ENCODE measurements at regions not wholly inside any gene's neighbourhood (a gene's known extent, or its start where the extent isn't known, plus 50 kb on each side); places are given as distances from the start of the nearest gene placed in this dataset.

DNA sequence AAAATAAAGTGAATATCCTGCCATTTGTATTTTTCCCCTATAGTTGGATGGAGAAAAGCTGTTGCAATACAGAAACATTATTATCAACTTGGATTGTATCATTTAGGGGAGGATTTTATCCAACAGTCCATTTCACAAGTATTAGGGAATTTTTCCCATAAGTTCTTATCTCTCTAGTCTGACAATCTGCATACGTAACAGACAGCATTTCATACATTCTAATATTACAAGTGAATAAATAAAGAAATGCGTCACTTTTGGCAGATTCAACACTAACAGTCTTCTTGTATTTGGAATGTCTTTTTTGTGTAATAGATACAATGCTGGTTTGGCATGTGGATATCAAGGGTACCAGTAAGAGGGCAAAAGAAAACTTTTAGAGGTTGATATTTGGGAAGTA lies 795.3 kb upstream of the ARRDC4 start:
- no peak overlapping the region for H3K4me3 ChIP-seq (replicated peaks in 1 of 2; ENCODE audit: low read depth in 2 of 2, low read length in 2 of 2)
- peak in 1 of 2 donors; percentile 1 for DNase-seq (ENCODE audit: low read depth in 2 of 2)
- TF ChIP-seq, protein P1, sequence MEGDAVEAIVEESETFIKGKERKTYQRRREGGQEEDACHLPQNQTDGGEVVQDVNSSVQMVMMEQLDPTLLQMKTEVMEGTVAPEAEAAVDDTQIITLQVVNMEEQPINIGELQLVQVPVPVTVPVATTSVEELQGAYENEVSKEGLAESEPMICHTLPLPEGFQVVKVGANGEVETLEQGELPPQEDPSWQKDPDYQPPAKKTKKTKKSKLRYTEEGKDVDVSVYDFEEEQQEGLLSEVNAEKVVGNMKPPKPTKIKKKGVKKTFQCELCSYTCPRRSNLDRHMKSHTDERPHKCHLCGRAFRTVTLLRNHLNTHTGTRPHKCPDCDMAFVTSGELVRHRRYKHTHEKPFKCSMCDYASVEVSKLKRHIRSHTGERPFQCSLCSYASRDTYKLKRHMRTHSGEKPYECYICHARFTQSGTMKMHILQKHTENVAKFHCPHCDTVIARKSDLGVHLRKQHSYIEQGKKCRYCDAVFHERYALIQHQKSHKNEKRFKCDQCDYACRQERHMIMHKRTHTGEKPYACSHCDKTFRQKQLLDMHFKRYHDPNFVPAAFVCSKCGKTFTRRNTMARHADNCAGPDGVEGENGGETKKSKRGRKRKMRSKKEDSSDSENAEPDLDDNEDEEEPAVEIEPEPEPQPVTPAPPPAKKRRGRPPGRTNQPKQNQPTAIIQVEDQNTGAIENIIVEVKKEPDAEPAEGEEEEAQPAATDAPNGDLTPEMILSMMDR (IDR thresholded peaks at IDR 0.05; ENCODE audit: low read depth, low read length), result no peak

DNA sequence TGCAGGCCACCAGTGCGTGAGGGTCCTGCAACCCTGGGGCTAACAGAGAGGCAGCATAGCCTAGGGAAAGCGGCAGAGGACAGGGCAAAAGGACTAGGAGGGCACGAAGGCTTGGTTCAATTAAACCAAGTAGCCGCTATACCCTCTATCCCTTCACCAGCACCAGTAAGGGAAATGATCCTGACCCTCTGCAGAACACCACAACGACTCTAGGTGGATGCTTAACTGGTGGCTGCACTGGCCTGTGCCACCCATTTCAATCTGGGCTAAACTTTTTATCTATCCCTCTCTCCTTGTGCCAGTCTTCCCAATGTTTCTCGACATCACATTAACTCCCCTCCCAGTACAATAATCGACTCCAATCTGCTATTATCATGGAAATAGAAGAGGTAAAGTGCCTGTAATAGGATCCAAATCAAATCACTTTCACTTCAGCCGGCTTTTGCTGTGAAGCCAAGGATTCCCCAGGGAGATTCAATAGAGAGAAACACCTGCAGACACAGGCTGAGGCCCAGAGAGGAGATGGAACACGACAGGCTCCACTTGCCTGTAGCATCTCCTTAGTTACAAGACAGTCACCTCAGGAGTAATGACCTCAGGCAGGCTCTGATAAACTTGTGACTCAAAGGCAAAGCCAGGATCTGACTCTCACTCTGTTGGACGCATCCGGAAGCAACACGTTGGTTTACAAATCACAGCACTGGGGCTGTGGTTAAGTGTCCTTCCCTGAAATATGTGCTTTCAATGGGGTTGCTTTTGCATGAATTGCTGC lies 791.6 kb upstream of the ARRDC4 start:
- TF ChIP-seq, protein P1 (IDR thresholded peaks at IDR 0.05; ENCODE audit: low read depth, low read length), result no peak
- DNase-seq (ENCODE audit: low read depth in 2 of 2), result no peak
- no peak overlapping the region for H3K4me3 ChIP-seq (replicated peaks in 1 of 2; ENCODE audit: low read depth in 2 of 2, low read length in 2 of 2)

DNA sequence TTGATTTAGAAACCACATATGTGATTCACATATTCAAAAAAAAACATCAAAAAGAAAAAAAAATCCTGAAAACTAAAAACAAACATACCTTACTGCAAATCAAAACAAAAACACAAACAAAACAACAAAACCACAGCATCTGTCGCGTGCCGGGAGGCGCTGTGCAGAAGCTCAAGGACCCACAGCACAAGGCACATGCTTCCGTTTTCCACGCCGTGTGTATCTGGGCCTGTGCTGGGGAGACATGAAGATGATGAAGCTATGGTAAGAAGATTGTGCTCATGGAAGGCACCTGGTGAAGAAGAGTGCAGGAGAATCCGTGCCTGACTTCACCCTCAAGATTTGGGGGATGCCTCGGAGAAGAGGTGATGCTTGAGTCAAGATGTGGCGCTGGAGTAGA lies 788.9 kb upstream of the ARRDC4 start:
- no peak overlapping the region for H3K4me3 ChIP-seq (replicated peaks in 1 of 2; ENCODE audit: low read depth in 2 of 2, low read length in 2 of 2)
- no peak for DNase-seq (ENCODE audit: low read depth in 2 of 2)
- TF ChIP-seq, protein P1 (IDR thresholded peaks at IDR 0.05; ENCODE audit: low read depth, low read length), result no peak

DNA sequence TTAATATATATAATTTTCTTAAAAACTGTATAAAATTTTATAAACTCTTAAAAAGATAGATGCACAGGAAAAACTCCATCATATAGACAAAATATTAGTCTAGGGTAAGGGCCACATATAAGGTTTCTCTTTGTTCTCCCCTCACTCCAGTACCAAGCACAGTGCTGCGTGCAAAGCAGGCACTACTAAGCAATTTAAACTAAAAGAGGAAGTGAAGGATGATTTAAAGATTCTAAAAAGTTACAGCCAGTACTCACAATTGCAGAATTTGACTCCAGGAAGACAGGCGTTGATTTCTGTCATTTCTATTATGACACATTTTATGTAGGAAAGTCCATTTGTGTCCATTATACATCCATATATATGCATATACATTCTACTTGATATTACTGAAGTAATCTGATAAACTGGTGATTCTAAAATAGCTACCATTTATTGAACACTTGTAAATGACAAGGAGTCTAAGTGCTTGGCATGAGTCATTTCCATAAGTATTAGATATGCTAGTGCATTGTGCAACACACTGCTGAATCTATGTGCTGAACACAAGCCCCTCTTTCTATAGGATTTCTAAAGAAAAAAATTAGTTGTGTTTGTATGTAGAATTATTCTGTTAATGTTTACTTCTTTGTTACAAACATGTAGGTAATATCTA lies 785.5 kb upstream of the ARRDC4 start:
- TF ChIP-seq, protein P1 (IDR thresholded peaks at IDR 0.05; ENCODE audit: low read depth, low read length), result no peak
- H3K4me3 ChIP-seq (replicated peaks in 1 of 2; ENCODE audit: low read depth in 2 of 2, low read length in 2 of 2), result no peak overlapping the region
- DNase-seq (ENCODE audit: low read depth in 2 of 2), result no peak

DNA sequence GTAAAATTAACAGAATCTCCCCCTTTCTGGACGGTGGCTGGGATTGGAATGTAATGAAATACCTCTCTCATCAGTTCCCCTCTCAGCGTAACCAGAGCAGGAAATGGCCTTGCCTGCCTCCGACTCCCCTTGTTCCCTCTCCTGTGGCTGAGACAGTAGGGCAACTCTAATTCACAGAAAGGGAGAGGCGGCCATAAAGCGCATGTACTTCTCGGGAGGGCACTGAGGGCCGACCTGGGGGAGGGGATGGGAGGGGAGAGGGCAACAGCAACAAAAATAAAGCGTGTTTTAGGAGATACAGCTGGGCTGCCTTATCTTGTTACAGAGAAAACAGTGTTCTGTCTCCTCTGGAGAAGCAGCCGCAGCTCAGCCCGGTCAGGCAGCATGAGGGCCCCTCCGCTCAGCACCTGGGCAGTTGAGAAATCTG lies 783.3 kb upstream of the ARRDC4 start:
- no peak for DNase-seq (ENCODE audit: low read depth in 2 of 2)
- TF ChIP-seq, protein P1 (IDR thresholded peaks at IDR 0.05; ENCODE audit: low read depth, low read length), result no peak

DNA sequence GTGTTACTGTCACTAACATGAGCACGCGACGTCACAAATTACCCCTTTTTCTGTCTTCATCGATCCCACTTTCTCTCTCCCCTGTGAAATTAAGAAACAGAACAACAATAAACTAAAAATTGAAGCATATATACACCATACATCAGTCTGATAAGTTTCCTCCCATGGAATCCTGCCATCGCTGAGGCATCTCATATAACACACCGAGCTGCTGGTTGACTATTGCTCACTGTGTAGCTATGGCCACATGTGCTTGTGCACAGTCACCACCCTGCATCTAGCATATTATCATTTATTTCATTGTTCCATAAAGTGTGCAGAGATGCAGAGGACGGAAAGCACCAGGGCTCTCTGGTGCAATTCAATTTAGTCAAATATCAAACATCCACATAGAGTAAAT lies 777.9 kb upstream of the ARRDC4 start:
- TF ChIP-seq, protein P1 (IDR thresholded peaks at IDR 0.05; ENCODE audit: low read depth, low read length), result no peak
- DNase-seq (ENCODE audit: low read depth in 2 of 2), result no peak
- H3K4me3 ChIP-seq (replicated peaks in 1 of 2; ENCODE audit: low read depth in 2 of 2, low read length in 2 of 2), result no peak overlapping the region

More for the DNA sequence above, 783.3 kb upstream of the ARRDC4 start:
- no peak overlapping the region for H3K4me3 ChIP-seq (replicated peaks in 1 of 2; ENCODE audit: low read depth in 2 of 2, low read length in 2 of 2)

All from cardiac fibroblast (primary cell).